NCI-H2171 treated with DMSO at 0.1 percent for 48 hours (cell line): ENCODE measurements at regions not wholly inside any gene's neighbourhood (a gene's known extent, or its start where the extent isn't known, plus 50 kb on each side); places are given as distances from the start of the nearest gene placed in this dataset.

Experiments
- DNase-seq: peaks from one replicate; lab custom pipeline; 2025; lab: John Stamatoyannopoulos, UW

- no peak for DNase-seq
These were observed 126.1 kb upstream of the PPP2R2D start for GRCh38 chr10:131774681-131775085.

- DNase-seq = no peak
These were observed 125.4 kb upstream of the PPP2R2D start for GRCh38 chr10:131775433-131775832.

- DNase-seq = no peak
These were observed 125.0 kb upstream of the PPP2R2D start for GRCh38 chr10:131775833-131776232.

- DNase-seq = no peak
These were observed 124.3 kb upstream of the PPP2R2D start for GRCh38 chr10:131776496-131776895.

- DNase-seq = no peak
These were observed 123.6 kb upstream of the PPP2R2D start for GRCh38 chr10:131777162-131777561.

GRCh38 chr10:131777921-131778320 lies 122.9 kb upstream of the PPP2R2D start:
- no peak for DNase-seq

GRCh38 chr10:131778385-131778784 lies 122.4 kb upstream of the PPP2R2D start:
- no peak for DNase-seq

GRCh38 chr10:131778842-131779241 lies 122.0 kb upstream of the PPP2R2D start:
- DNase-seq = no peak

- DNase-seq = no peak
These were observed 121.0 kb upstream of the PPP2R2D start for GRCh38 chr10:131779661-131780394.

GRCh38 chr10:131781076-131781475 lies 119.7 kb upstream of the PPP2R2D start:
- DNase-seq = no peak

- DNase-seq = no peak
These were observed 119.0 kb upstream of the PPP2R2D start for GRCh38 chr10:131781791-131782190.

GRCh38 chr10:131784363-131785120 lies 116.3 kb upstream of the PPP2R2D start:
- DNase-seq = no peak

- DNase-seq = no peak
These were observed 115.7 kb upstream of the PPP2R2D start for GRCh38 chr10:131785121-131785460.

- peak; percentile 6 for DNase-seq
These were observed 113.8 kb upstream of the PPP2R2D start for GRCh38 chr10:131786756-131787605.

GRCh38 chr10:131787961-131788360 lies 112.8 kb upstream of the PPP2R2D start:
- DNase-seq = no peak

GRCh38 chr10:131788386-131788785 lies 112.4 kb upstream of the PPP2R2D start:
- DNase-seq = no peak

- DNase-seq = no peak
These were observed 111.3 kb upstream of the PPP2R2D start for GRCh38 chr10:131789516-131789915.

- DNase-seq = peak; percentile 27
These were observed 110.8 kb upstream of the PPP2R2D start for GRCh38 chr10:131790021-131790420.

GRCh38 chr10:131792011-131792651 lies 108.7 kb upstream of the PPP2R2D start:
- DNase-seq = no peak

GRCh38 chr10:131792809-131793208 lies 108.0 kb upstream of the PPP2R2D start:
- DNase-seq = no peak

GRCh38 chr10:131795761-131796160 lies 105.0 kb upstream of the PPP2R2D start:
- DNase-seq = no peak

GRCh38 chr10:131797626-131798025 lies 103.2 kb upstream of the PPP2R2D start:
- no peak for DNase-seq
